WTC11 (cell line): ENCODE measurements at regions not wholly inside any gene's neighbourhood (a gene's known extent, or its start where the extent isn't known, plus 50 kb on each side); places are given as distances from the start of the nearest gene placed in this dataset.

Source experiments
- ATAC-seq: fragments of 200-7000 bp; cut with Tn5 transposase; 2 replicates; pipeline ENCODE4 v1.10.0; 2021; ENCODE audit warnings: mild to moderate bottlenecking, moderate library complexity
- CTCF ChIA-PET: fragments of 300-600 bp; sonication (Branson Sonifier 250); formaldehyde crosslinking; loops from one replicate; lab custom pipeline; 2021; ENCODE audit warnings: antibody characterized with exemption; lab: Charles Lee
- POLR2A ChIA-PET: fragments of 350-600 bp; sonication (Branson Sonifier 250); formaldehyde crosslinking; loops from one replicate; lab custom pipeline; 2021; ENCODE audit warnings: antibody characterized with exemption; lab: Charles Lee
- DNase-seq: peaks from one replicate; pipeline ENCODE4 v3.0.0; 2021; ENCODE audit warnings: low spot score
- H3K27ac Mint-ChIP-seq: 2 replicates; pipeline ENCODE4 v1.8.0; 2021; ENCODE audit warnings: mixed read lengths
- H3K27me3 Mint-ChIP-seq: 2 replicates; pipeline ENCODE4 v1.8.0; 2021; ENCODE audit warnings: low read depth, mild to moderate bottlenecking, moderate library complexity, mixed read lengths
- H3K36me3 Mint-ChIP-seq: 2 replicates; pipeline ENCODE4 v1.8.0; 2021; ENCODE audit warnings: mixed read lengths
- H3K4me1 Mint-ChIP-seq: 2 replicates; pipeline ENCODE4 v1.8.0; 2022; ENCODE audit warnings: mixed read lengths
- H3K4me3 Mint-ChIP-seq: 2 replicates; pipeline ENCODE4 v1.8.0; 2021; ENCODE audit warnings: mild to moderate bottlenecking, moderate library complexity, mixed read lengths
- H3K9me3 Mint-ChIP-seq: 2 replicates; pipeline ENCODE4 v1.8.0; 2021; ENCODE audit warnings: mixed read lengths
- ELF4 ChIP-seq: sonication (generic); formaldehyde crosslinking; IDR thresholded peaks from 2 replicates; pipeline ENCODE4 v1.8.1; 2022; ENCODE audit warnings: low read depth, mild to moderate bottlenecking, moderate library complexity, missing genetic modification reagents
- FOXJ3 ChIP-seq: sonication (generic); formaldehyde crosslinking; IDR thresholded peaks from 2 replicates; pipeline ENCODE4 v1.9.0; 2021; ENCODE audit warnings: missing genetic modification reagents, mild to moderate bottlenecking, borderline replicate concordance
- FOXK1 ChIP-seq: sonication (generic); formaldehyde crosslinking; IDR thresholded peaks from 2 replicates; pipeline ENCODE4 v1.8.0; 2022; ENCODE audit warnings: mild to moderate bottlenecking, moderate library complexity, missing genetic modification reagents
- FOXP1 ChIP-seq: sonication (generic); formaldehyde crosslinking; IDR thresholded peaks from 2 replicates; pipeline ENCODE4 v1.8.0; 2022; ENCODE audit warnings: missing genetic modification reagents, mild to moderate bottlenecking, moderate library complexity, borderline replicate concordance
- IRF1 ChIP-seq: sonication (generic); formaldehyde crosslinking; IDR thresholded peaks from 2 replicates; pipeline ENCODE4 v1.8.0; 2023; ENCODE audit warnings: missing genetic modification reagents
- KAT7 ChIP-seq: sonication (generic); formaldehyde crosslinking; IDR thresholded peaks from 2 replicates; pipeline ENCODE4 v1.8.1; 2023; ENCODE audit warnings: missing genetic modification reagents, mild to moderate bottlenecking, borderline replicate concordance
- SP1 ChIP-seq: sonication (generic); formaldehyde crosslinking; conservative IDR thresholded peaks from 2 replicates; pipeline ENCODE4 v1.8.1; 2022; ENCODE audit warnings: missing genetic modification reagents
- STAT6 ChIP-seq: sonication (generic); formaldehyde crosslinking; conservative IDR thresholded peaks from 2 replicates; pipeline ENCODE4 v1.8.1; 2023; ENCODE audit warnings: mild to moderate bottlenecking, low read depth, missing genetic modification reagents, moderate library complexity
- ZNF317 ChIP-seq: sonication (generic); formaldehyde crosslinking; IDR thresholded peaks from 2 replicates; pipeline ENCODE4 v1.8.1; 2023; ENCODE audit warnings: low read depth, mild to moderate bottlenecking, moderate library complexity, missing genetic modification reagents, borderline replicate concordance
- ZNF396 ChIP-seq: fragments of 250-450 bp; sonication (Bioruptor Pico); IDR thresholded peaks from 2 replicates; pipeline ENCODE4 v1.8.0; 2021; ENCODE audit warnings: mild to moderate bottlenecking, moderate library complexity, borderline replicate concordance
- ZNF671 ChIP-seq: fragments of 250-450 bp; sonication (Bioruptor Pico); IDR thresholded peaks from 2 replicates; pipeline ENCODE4 v1.8.0; 2021; ENCODE audit warnings: mild to moderate bottlenecking
- TF ChIP-seq, protein P1 (sequence below): sonication (generic); formaldehyde crosslinking; IDR thresholded peaks from 2 replicates; pipeline ENCODE4 v1.8.1; 2023; ENCODE audit warnings: mild to moderate bottlenecking, missing genetic modification reagents
- TF ChIP-seq, protein P2 (sequence below): fragments of 250-450 bp; sonication (Bioruptor Pico); IDR thresholded peaks from 2 replicates; pipeline ENCODE4 v1.9.0; 2021; ENCODE audit warnings: mild to moderate bottlenecking
- TF ChIP-seq, protein P3 (sequence below): sonication (generic); formaldehyde crosslinking; IDR thresholded peaks from 2 replicates; pipeline ENCODE4 v1.8.1; 2023; ENCODE audit warnings: mild to moderate bottlenecking, missing genetic modification reagents, moderate library complexity
- TF ChIP-seq, protein P4 (sequence below): sonication (generic); formaldehyde crosslinking; IDR thresholded peaks from 2 replicates; pipeline ENCODE4 v1.8.0; 2022; ENCODE audit warnings: mild to moderate bottlenecking, missing genetic modification reagents

GRCh38 chr9:1117439-1117838 is 67.3 kb downstream of the DMRT2 start:
- DNase-seq: no peak
- TF ChIP-seq ZNF396 (CRISPR knock-in tag): no peak
- CTCF ChIA-PET: interaction anchor here (0.5 kb wide), 1 partner anchor 124 kb away, joined by 4 read pairs; no protein-coding TSS in a partner anchor
- H3K36me3 Mint-ChIP-seq: no peaks in the 10 kb centered on the region
- no peaks in the 10 kb centered on the region for H3K27me3 Mint-ChIP-seq
- POLR2A ChIA-PET: no interaction called here
- ATAC-seq: no peak
- H3K4me3 Mint-ChIP-seq: no peak overlapping the region
- no peak overlapping the region for H3K27ac Mint-ChIP-seq
- H3K4me1 Mint-ChIP-seq: peaks cover 11% of the 10 kb centered on the region
- H3K9me3 Mint-ChIP-seq: no peaks in the 10 kb centered on the region

- H3K4me1 Mint-ChIP-seq: peaks cover 11% of the 10 kb centered on the region
- TF ChIP-seq FOXP1 (CRISPR knock-in tag): no peak
- TF ChIP-seq KAT7 (CRISPR knock-in tag): no peak
- no peak for TF ChIP-seq FOXK1
- TF ChIP-seq, protein P1, sequence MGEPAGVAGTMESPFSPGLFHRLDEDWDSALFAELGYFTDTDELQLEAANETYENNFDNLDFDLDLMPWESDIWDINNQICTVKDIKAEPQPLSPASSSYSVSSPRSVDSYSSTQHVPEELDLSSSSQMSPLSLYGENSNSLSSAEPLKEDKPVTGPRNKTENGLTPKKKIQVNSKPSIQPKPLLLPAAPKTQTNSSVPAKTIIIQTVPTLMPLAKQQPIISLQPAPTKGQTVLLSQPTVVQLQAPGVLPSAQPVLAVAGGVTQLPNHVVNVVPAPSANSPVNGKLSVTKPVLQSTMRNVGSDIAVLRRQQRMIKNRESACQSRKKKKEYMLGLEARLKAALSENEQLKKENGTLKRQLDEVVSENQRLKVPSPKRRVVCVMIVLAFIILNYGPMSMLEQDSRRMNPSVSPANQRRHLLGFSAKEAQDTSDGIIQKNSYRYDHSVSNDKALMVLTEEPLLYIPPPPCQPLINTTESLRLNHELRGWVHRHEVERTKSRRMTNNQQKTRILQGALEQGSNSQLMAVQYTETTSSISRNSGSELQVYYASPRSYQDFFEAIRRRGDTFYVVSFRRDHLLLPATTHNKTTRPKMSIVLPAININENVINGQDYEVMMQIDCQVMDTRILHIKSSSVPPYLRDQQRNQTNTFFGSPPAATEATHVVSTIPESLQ: no peak
- TF ChIP-seq ZNF317: no peak
- TF ChIP-seq, protein P2, sequence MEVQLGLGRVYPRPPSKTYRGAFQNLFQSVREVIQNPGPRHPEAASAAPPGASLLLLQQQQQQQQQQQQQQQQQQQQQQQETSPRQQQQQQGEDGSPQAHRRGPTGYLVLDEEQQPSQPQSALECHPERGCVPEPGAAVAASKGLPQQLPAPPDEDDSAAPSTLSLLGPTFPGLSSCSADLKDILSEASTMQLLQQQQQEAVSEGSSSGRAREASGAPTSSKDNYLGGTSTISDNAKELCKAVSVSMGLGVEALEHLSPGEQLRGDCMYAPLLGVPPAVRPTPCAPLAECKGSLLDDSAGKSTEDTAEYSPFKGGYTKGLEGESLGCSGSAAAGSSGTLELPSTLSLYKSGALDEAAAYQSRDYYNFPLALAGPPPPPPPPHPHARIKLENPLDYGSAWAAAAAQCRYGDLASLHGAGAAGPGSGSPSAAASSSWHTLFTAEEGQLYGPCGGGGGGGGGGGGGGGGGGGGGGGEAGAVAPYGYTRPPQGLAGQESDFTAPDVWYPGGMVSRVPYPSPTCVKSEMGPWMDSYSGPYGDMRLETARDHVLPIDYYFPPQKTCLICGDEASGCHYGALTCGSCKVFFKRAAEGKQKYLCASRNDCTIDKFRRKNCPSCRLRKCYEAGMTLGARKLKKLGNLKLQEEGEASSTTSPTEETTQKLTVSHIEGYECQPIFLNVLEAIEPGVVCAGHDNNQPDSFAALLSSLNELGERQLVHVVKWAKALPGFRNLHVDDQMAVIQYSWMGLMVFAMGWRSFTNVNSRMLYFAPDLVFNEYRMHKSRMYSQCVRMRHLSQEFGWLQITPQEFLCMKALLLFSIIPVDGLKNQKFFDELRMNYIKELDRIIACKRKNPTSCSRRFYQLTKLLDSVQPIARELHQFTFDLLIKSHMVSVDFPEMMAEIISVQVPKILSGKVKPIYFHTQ (CRISPR knock-in tag): no peak
- no peak for TF ChIP-seq ZNF671 (CRISPR knock-in tag)
- TF ChIP-seq ELF4 (CRISPR knock-in tag): no peak
- TF ChIP-seq, protein P3, sequence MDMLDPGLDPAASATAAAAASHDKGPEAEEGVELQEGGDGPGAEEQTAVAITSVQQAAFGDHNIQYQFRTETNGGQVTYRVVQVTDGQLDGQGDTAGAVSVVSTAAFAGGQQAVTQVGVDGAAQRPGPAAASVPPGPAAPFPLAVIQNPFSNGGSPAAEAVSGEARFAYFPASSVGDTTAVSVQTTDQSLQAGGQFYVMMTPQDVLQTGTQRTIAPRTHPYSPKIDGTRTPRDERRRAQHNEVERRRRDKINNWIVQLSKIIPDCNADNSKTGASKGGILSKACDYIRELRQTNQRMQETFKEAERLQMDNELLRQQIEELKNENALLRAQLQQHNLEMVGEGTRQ: no peak
- TF ChIP-seq, protein P4, sequence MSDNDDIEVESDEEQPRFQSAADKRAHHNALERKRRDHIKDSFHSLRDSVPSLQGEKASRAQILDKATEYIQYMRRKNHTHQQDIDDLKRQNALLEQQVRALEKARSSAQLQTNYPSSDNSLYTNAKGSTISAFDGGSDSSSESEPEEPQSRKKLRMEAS (CRISPR knock-in tag): no peak
- no peak for TF ChIP-seq IRF1 (CRISPR knock-in tag)
- no peak for TF ChIP-seq SP1
- no peak for TF ChIP-seq FOXJ3 (CRISPR knock-in tag)
- TF ChIP-seq STAT6 (CRISPR knock-in tag): no peak
- no peaks in the 10 kb centered on the region for H3K9me3 Mint-ChIP-seq
- DNase-seq: no peak
- ChIA-PET POLR2A (no interaction called here), CTCF (interaction anchor here (1.4 kb wide), 1 partner anchor 281 kb away, joined by 4 read pairs; no protein-coding TSS in a partner anchor)
- ATAC-seq: peak; percentile 74
- H3K27me3 Mint-ChIP-seq: no peaks in the 10 kb centered on the region; the same call in 1 of the 2 replicates
- no peak overlapping the region for H3K4me3 Mint-ChIP-seq
- H3K27ac Mint-ChIP-seq: no peak overlapping the region
- H3K36me3 Mint-ChIP-seq: no peaks in the 10 kb centered on the region
Measured at GRCh38 chr9:1120500-1121165, 70.5 kb downstream of the DMRT2 start.
